ENCODE measurements at regions not wholly inside any gene's neighbourhood (a gene's known extent, or its start where the extent isn't known, plus 50 kb on each side); places are given as distances from the start of the nearest gene placed in this dataset.

- TF ChIP-seq POLR2A (IDR thresholded peaks at IDR 0.05; ENCODE audit: low read length) (no peak), GATA1 (IDR thresholded peaks at IDR 0.05; ENCODE audit: low read depth, low read length) (no peak)
Observed at GRCh38 chr12:131540138-131540623, 170.7 kb upstream of the SFSWAP start.
